ENCODE measurements at regions not wholly inside any gene's neighbourhood (a gene's known extent, or its start where the extent isn't known, plus 50 kb on each side); places are given as distances from the start of the nearest gene placed in this dataset.
"Not testable (repeated sequence)": the region's sequence is repeated elsewhere in the genome, so short reads cannot be mapped to it uniquely, and the experiment has no call there.

GRCh38 chr16:85279402-85279801 is 167.1 kb upstream of the CIBAR2 start:
- no peak for FAIRE-seq

- FAIRE-seq = no peak
Measured at GRCh38 chr16:85279825-85280545, 167.7 kb upstream of the CIBAR2 start.

GRCh38 chr16:85281181-85281580 is 168.9 kb upstream of the CIBAR2 start:
- FAIRE-seq = no peak

GRCh38 chr16:85282842-85283241 is 170.6 kb upstream of the CIBAR2 start:
- FAIRE-seq = no peak

- no peak for FAIRE-seq
Measured at GRCh38 chr16:85283305-85284050, 171.2 kb upstream of the CIBAR2 start.

GRCh38 chr16:85284141-85284817 is 172.0 kb upstream of the CIBAR2 start:
- no peak for FAIRE-seq

GRCh38 chr16:85285681-85286065 is 173.4 kb upstream of the CIBAR2 start:
- FAIRE-seq = no peak

- FAIRE-seq = no peak
Measured at GRCh38 chr16:85286066-85286831, 174.0 kb upstream of the CIBAR2 start.

- no peak for FAIRE-seq
Measured at GRCh38 chr16:85286951-85287814, 174.9 kb upstream of the CIBAR2 start.

GRCh38 chr16:85287815-85288109 is 175.5 kb upstream of the CIBAR2 start:
- not testable (repeated sequence) for FAIRE-seq

- no peak for FAIRE-seq
Measured at GRCh38 chr16:85288341-85288868, 176.1 kb upstream of the CIBAR2 start.

- FAIRE-seq = no peak
Measured at GRCh38 chr16:85288869-85289660, 176.8 kb upstream of the CIBAR2 start.

- FAIRE-seq = no peak
Measured at GRCh38 chr16:85289760-85290625, 177.7 kb upstream of the CIBAR2 start.

- FAIRE-seq = no peak
Measured at GRCh38 chr16:85290626-85291301, 178.5 kb upstream of the CIBAR2 start.

- FAIRE-seq = no peak
Measured at GRCh38 chr16:85291302-85292148, 179.3 kb upstream of the CIBAR2 start.

- no peak for FAIRE-seq
Measured at GRCh38 chr16:85293458-85293857, 181.2 kb upstream of the CIBAR2 start.

- no peak for FAIRE-seq
Measured at GRCh38 chr16:85293904-85294642, 181.8 kb upstream of the CIBAR2 start.

Data from islet of Langerhans (tissue), 1 donor.